ENCODE measurements at regions not wholly inside any gene's neighbourhood (a gene's known extent, or its start where the extent isn't known, plus 50 kb on each side); places are given as distances from the start of the nearest gene placed in this dataset.

DNA sequence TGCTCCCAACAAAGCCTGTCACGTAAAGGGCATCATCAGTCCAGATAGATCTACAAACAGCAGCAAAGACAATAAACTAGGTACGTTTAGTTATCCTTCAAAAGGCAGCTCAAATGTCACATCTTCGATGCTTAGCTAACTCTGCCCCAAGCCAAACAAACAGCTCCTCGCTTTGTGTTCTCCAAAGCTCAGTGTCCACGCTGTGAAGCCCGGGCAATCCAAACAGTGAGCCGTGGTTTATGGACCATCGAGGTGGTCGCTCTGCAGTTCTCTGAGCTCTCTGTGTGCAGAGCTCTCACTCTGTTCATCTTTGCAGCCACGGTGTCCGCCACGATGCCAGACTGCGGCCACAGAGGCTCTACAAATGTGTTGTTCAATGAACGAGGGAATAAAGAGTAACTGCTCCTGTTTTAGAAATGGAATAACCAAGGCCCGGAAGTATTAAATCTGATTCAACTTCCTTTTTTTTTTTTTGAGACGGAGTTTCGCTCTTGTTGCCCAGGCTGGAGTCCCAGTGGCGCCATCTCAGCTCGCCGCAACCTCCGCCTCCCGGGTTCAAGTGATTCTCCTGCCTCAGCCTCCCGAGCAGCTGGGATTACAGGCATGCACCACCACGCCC is 117.2 kb upstream of the FAM174B start:
- Histone ChIP-seq H3K9me3 (ENCODE audit: control insufficient read depth in 1 of 2, insufficient read depth in 1 of 2, low read length in 2 of 2) (no peaks in the 10 kb centered on the region), H3K4me3 (ENCODE audit: low read length) (no peak overlapping the region), H3K4me1 (ENCODE audit: insufficient read depth, low read length) (no peaks in the 10 kb centered on the region), H3K27ac (ENCODE audit: low read depth in 1 of 2, low read length in 2 of 2) (no peak overlapping the region), H3K27me3 (ENCODE audit: control insufficient read depth in 1 of 2, insufficient read depth in 2 of 2, low read length in 2 of 2) (no peaks in the 10 kb centered on the region), H3K36me3 (ENCODE audit: insufficient read depth, low read length) (no peaks in the 10 kb centered on the region)
- H3K27ac Mint-ChIP-seq: no peak overlapping the region
- H3K36me3 Mint-ChIP-seq (ENCODE audit: low read depth): no peaks in the 10 kb centered on the region
- CTCF ChIA-PET: no interaction called here
- H3K9me3 Mint-ChIP-seq: no peaks in the 10 kb centered on the region
- H3K4me1 Mint-ChIP-seq (ENCODE audit: low read depth): no peaks in the 10 kb centered on the region
- intact Hi-C loops (cut with DNase I, micrococcal nuclease): no loop called here
- ATAC-seq (ENCODE audit: poor library complexity): no peak
- DNase-seq: no peak
- no peaks in the 10 kb centered on the region for H3K27me3 Mint-ChIP-seq
- TF ChIP-seq, protein P1, sequence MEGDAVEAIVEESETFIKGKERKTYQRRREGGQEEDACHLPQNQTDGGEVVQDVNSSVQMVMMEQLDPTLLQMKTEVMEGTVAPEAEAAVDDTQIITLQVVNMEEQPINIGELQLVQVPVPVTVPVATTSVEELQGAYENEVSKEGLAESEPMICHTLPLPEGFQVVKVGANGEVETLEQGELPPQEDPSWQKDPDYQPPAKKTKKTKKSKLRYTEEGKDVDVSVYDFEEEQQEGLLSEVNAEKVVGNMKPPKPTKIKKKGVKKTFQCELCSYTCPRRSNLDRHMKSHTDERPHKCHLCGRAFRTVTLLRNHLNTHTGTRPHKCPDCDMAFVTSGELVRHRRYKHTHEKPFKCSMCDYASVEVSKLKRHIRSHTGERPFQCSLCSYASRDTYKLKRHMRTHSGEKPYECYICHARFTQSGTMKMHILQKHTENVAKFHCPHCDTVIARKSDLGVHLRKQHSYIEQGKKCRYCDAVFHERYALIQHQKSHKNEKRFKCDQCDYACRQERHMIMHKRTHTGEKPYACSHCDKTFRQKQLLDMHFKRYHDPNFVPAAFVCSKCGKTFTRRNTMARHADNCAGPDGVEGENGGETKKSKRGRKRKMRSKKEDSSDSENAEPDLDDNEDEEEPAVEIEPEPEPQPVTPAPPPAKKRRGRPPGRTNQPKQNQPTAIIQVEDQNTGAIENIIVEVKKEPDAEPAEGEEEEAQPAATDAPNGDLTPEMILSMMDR (IDR thresholded peaks at IDR 0.05): no peak
- POLR2A ChIA-PET: no interaction called here
- no peak overlapping the region for H3K4me3 Mint-ChIP-seq

DNA sequence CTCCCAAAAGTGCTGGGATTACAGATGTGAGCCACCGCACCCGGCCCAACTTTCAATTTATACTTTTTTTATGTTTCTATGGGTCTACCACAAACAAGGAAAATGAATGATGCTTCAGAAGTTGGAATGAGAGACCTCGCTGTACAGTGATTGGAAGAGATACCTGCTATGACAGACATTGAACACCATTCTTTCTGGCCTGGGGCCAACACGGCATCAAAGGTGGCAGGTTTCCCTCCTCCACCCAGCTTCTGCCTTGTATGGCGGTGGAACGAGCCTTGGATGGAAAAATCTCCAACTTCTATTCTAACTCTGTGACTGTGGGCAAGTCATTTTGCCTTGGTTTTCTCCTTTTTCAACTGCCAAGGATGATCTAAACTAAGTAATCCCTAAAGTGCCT is 117.8 kb upstream of the FAM174B start:
- Histone ChIP-seq H3K4me1 (ENCODE audit: insufficient read depth, low read length) (no peaks in the 10 kb centered on the region), H3K9me3 (ENCODE audit: control insufficient read depth in 1 of 2, insufficient read depth in 1 of 2, low read length in 2 of 2) (no peaks in the 10 kb centered on the region), H3K36me3 (ENCODE audit: insufficient read depth, low read length) (no peaks in the 10 kb centered on the region), H3K27me3 (ENCODE audit: control insufficient read depth in 1 of 2, insufficient read depth in 2 of 2, low read length in 2 of 2) (no peaks in the 10 kb centered on the region), H3K4me3 (ENCODE audit: low read length) (no peak overlapping the region), H3K27ac (ENCODE audit: low read depth in 1 of 2, low read length in 2 of 2) (no peak overlapping the region)
- no peak overlapping the region for H3K4me3 Mint-ChIP-seq
- TF ChIP-seq, protein P1 (IDR thresholded peaks at IDR 0.05): no peak
- H3K4me1 Mint-ChIP-seq (ENCODE audit: low read depth): no peaks in the 10 kb centered on the region
- CTCF ChIA-PET: no interaction called here
- H3K9me3 Mint-ChIP-seq: no peaks in the 10 kb centered on the region
- DNase-seq: no peak
- H3K27me3 Mint-ChIP-seq: no peaks in the 10 kb centered on the region
- intact Hi-C loops (cut with DNase I, micrococcal nuclease): no loop called here
- no peaks in the 10 kb centered on the region for H3K36me3 Mint-ChIP-seq (ENCODE audit: low read depth)
- POLR2A ChIA-PET: no interaction called here
- H3K27ac Mint-ChIP-seq: no peak overlapping the region
- ATAC-seq (ENCODE audit: poor library complexity): no peak

DNA sequence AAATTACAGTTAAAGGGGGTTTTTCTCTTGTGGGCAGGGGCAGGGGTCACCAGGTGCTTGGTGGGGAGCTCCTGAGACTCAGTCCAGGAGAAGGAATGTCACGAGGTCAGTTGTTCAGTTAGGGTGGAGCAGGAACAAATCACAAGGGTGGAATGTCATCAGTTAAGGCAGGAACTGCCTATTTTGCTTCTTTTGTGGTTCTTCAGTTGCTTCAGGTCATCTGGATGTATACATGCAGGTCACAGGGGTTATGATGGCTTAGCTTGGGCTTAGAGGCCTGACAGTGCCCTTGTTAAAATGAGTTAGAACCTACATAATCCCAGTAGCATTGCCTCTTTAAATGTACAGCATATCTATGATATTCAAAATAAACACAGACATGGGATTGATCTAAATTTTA is 120.2 kb upstream of the CHD2 start:
- ATAC-seq (ENCODE audit: poor library complexity) (no peak), DNase-seq (no peak)
- intact Hi-C loops (cut with DNase I, micrococcal nuclease): no loop called here
- Histone ChIP-seq H3K36me3 (ENCODE audit: insufficient read depth, low read length) (no peaks in the 10 kb centered on the region), H3K4me1 (ENCODE audit: insufficient read depth, low read length) (no peaks in the 10 kb centered on the region), H3K9me3 (ENCODE audit: control insufficient read depth in 1 of 2, insufficient read depth in 1 of 2, low read length in 2 of 2) (peaks cover 0 to 4% of the 10 kb centered on the region in 2 experiments), H3K27ac (ENCODE audit: low read depth in 1 of 2, low read length in 2 of 2) (no peak overlapping the region), H3K27me3 (ENCODE audit: control insufficient read depth in 1 of 2, insufficient read depth in 2 of 2, low read length in 2 of 2) (no peaks in the 10 kb centered on the region), H3K4me3 (ENCODE audit: low read length) (no peak overlapping the region)
- Mint-ChIP-seq H3K4me3 (no peak overlapping the region), H3K4me1 (ENCODE audit: low read depth) (no peaks in the 10 kb centered on the region), H3K27me3 (no peaks in the 10 kb centered on the region), H3K9me3 (no peaks in the 10 kb centered on the region), H3K36me3 (ENCODE audit: low read depth) (peaks cover 17% of the 10 kb centered on the region), H3K27ac (no peak overlapping the region)
- ChIA-PET CTCF (no interaction called here), POLR2A (no interaction called here)
- TF ChIP-seq, protein P1 (IDR thresholded peaks at IDR 0.05): no peak
